RCC 7860 (cell line): ENCODE measurements at regions not wholly inside any gene's neighbourhood (a gene's known extent, or its start where the extent isn't known, plus 50 kb on each side); places are given as distances from the start of the nearest gene placed in this dataset.

Experiments
- DNase-seq: peaks from one replicate; pipeline ENCODE4 v3.0.0-alpha.2; 2015; ENCODE audit warnings: low spot score
- FAIRE-seq: peaks from 2 replicates; lab custom pipeline; 2012; peaks lifted over from hg19 to GRCh38; lab: Jason Lieb, UNC

GRCh38 chr5:104186100-104186499, 623.5 kb upstream of the NUDT12 start:
- no peak for DNase-seq
- no peak for FAIRE-seq

GRCh38 chr5:104184264-104184663, 621.7 kb upstream of the NUDT12 start:
- FAIRE-seq (no peak), DNase-seq (no peak)

- FAIRE-seq: no peak
- DNase-seq: peak; percentile 20
Measured at GRCh38 chr5:104178829-104179456, 616.4 kb upstream of the NUDT12 start.

- DNase-seq: no peak
- no peak for FAIRE-seq
Measured at GRCh38 chr5:104178066-104178465, 615.5 kb upstream of the NUDT12 start.

- DNase-seq (no peak), FAIRE-seq (no peak)
Measured at GRCh38 chr5:104177651-104178050, 615.1 kb upstream of the NUDT12 start.

GRCh38 chr5:104172976-104173375, 610.4 kb upstream of the NUDT12 start:
- DNase-seq (no peak), FAIRE-seq (no peak)

GRCh38 chr5:104171958-104172690, 609.5 kb upstream of the NUDT12 start:
- no peak for FAIRE-seq

GRCh38 chr5:104170926-104171325, 608.3 kb upstream of the NUDT12 start:
- no peak for FAIRE-seq
- DNase-seq: no peak

More at GRCh38 chr5:104171958-104172690, 609.5 kb upstream of the NUDT12 start:
- no peak for DNase-seq

GRCh38 chr5:104146652-104147051, 584.1 kb upstream of the NUDT12 start:
- no peak for DNase-seq
- FAIRE-seq: no peak

- DNase-seq (no peak), FAIRE-seq (no peak)
Measured at GRCh38 chr5:104139840-104140239, 577.3 kb upstream of the NUDT12 start.

GRCh38 chr5:104130320-104130719, 567.7 kb upstream of the NUDT12 start:
- no peak for DNase-seq

GRCh38 chr5:104128348-104128747, 565.8 kb upstream of the NUDT12 start:
- FAIRE-seq: no peak
- DNase-seq: no peak

More at GRCh38 chr5:104130320-104130719, 567.7 kb upstream of the NUDT12 start:
- no peak for FAIRE-seq

GRCh38 chr5:104126980-104127379, 564.4 kb upstream of the NUDT12 start:
- DNase-seq: no peak

GRCh38 chr5:104119529-104119928, 556.9 kb upstream of the NUDT12 start:
- no peak for FAIRE-seq

More at GRCh38 chr5:104126980-104127379, 564.4 kb upstream of the NUDT12 start:
- FAIRE-seq: no peak

GRCh38 chr5:104111632-104112031, 549.0 kb upstream of the NUDT12 start:
- no peak for FAIRE-seq

More at GRCh38 chr5:104119529-104119928, 556.9 kb upstream of the NUDT12 start:
- no peak for DNase-seq

GRCh38 chr5:104096451-104096850, 533.9 kb upstream of the NUDT12 start:
- DNase-seq (no peak), FAIRE-seq (no peak)

More at GRCh38 chr5:104111632-104112031, 549.0 kb upstream of the NUDT12 start:
- no peak for DNase-seq

- no peak for DNase-seq
- no peak for FAIRE-seq
Measured at GRCh38 chr5:104095527-104095926, 532.9 kb upstream of the NUDT12 start.

- no peak for FAIRE-seq
- DNase-seq: no peak
Measured at GRCh38 chr5:104088876-104089778, 526.5 kb upstream of the NUDT12 start.

- DNase-seq (no peak), FAIRE-seq (no peak)
Measured at GRCh38 chr5:104084896-104085295, 522.3 kb upstream of the NUDT12 start.

GRCh38 chr5:104082754-104083153, 520.2 kb upstream of the NUDT12 start:
- no peak for FAIRE-seq
- DNase-seq: no peak

- DNase-seq (no peak), FAIRE-seq (no peak)
Measured at GRCh38 chr5:104081232-104081631, 518.6 kb upstream of the NUDT12 start.
